Fibroblast of skin of right quadriceps (primary cell): ENCODE measurements at regions not wholly inside any gene's neighbourhood (a gene's known extent, or its start where the extent isn't known, plus 50 kb on each side); places are given as distances from the start of the nearest gene placed in this dataset.
"Not testable (repeated sequence)": the region's sequence is repeated elsewhere in the genome, so short reads cannot be mapped to it uniquely, and the experiment has no call there.

Experiments used
- DNase-seq: peaks from one replicate; pipeline ENCODE4 v3.0.0-alpha.2; 2013

DNA sequence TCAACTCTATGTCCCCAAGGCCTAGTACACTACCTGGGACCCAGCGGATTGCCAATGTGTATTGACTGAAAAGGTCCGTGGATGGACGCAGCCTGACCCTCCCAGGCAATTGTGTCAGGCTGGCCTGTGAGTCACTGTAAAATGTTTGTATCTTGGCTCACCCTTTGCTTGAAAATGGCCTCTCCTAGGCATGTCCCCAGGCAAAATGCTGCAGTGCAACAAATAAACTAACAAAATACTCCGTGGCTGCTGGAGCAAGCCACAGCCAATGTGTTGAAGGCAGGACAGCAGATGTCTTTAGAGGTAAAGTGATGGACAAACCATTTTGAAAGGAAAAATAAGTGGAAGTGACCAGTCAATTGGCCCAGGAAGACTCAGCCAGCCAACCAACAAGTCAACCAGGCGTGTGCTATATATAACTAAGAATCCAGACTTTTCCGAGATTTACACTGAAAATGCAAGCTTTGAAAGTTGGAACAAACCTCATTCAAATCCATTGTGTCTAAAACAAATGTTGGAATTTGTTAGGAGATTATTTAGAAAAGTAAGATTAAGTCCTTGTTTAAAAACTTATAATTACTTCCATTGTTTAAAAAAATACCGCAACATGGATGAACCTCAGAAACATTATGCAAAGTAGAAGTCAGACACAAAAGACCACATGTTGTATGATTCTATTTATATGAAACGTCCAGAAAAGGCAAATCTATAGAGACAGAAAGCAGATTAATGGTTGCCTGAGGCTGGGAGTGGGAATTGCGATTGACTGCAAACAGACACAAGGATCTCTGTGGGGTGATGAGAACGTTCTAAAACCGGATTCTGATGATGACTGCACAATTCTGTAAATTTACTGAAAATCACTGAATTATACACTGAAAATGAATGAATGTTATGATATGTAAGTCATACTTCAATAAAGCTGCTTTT lies 191.2 kb downstream of the TLE3 start:
- no peak for DNase-seq

DNA sequence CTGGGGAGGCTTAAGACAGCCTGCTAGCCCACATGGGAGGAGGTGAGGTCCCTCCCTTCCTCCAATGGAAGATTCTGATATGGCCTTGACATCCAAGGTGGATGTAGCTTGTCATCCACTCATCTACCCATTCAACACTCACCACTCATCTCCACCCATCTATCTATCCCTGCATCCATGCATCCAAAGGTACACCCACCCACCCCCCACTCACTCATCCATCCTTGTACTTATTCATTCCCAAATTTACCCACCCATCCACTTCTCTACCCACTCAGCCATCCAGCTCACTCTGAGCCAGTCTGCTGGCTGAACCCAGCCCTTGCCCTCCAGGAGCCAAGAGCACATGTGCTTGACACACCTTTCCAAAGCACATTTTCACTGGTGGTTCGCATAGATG lies 189.7 kb downstream of the TLE3 start:
- no peak for DNase-seq

DNA sequence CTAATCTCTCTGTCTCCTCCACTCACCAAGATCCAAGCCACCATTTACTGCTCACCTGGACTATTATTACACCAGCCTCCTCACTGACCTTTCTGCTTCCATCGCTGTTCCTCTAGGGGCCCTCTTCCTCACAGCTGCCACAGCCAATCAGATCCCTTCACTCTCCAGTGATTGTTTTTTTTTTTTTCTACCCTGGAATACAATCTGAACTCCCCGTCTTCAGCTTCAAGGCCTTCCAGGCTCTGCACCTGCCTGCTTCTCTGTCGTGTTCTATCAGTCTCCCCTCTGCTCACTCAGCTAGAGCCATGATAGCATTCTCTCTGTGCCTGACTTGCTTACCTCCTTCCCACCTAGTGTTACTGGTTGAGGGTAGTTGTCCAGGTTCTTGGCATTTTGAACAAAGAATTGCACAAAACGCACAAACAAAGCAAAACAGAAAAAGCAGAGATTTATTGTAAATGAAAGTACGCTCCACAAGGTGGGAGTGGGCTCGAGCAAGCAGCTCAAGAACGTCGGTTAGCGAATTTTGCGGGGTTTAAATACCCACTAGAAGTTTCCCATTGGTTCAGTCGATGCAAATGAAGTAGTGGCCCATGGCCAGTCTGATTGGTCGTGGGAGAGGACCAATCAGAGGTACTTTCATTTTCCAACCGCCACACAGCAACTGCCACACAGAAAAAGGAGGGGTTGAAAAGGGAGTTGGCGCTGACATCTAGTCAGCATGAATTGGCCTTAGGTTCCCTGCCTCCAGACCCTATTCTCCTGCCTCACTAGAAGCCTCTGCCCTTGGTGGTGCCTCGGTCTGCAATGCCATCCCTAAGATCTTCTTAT lies 188.9 kb downstream of the TLE3 start:
- no peak for DNase-seq

DNA sequence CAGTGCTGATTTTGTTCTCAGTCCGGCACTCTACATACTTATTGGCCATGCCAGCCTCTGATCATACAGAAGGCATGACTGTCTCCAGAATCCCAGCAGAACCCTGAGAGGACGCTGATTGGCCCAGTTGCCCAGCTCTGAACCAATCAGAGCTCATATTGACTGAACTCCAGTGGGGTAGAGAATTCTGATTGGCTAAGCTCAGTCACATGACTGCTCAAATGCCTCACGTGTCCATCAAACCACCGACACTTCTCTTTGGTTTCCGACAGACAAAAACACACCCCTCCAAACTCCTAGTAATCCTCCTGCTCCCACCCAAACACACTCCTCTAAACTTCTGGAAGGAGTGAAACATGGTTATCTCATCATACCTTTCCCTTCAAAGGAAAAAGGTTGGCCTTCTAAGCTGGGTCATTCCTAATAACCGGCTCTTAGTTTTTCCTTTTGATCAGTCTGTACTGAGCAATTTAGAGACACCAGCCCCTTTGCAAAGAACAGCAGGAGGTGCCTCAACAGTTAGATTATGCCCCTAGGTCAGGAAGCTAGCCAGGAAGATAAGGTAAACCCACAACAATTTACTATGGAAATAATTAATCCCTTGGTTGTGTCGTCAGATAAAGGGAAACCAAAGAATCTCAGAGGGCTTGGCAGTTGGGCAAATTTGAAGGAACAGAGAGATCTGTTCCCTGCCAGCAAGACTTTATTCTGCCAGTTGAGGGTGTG lies 187.8 kb downstream of the TLE3 start:
- DNase-seq = no peak

DNA sequence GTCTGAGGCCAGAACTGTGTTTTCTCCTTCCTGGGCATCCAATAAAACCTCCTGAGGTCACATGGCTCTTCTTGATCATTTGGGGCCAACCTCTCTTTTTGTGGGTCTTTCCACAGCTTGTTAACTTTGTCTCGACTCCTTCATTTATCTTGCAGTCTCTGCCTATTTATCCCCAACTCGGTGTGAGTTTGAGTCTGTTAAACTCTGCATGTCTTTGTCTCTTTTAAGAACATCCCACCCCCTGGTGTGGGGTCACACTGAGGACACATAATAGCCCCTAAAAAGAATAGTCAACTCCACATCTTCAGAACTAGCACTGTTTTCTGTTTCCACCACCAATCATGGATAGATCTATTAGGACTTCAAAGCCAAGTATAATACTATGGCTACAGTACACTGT lies 187.2 kb downstream of the TLE3 start:
- no peak for DNase-seq

DNA sequence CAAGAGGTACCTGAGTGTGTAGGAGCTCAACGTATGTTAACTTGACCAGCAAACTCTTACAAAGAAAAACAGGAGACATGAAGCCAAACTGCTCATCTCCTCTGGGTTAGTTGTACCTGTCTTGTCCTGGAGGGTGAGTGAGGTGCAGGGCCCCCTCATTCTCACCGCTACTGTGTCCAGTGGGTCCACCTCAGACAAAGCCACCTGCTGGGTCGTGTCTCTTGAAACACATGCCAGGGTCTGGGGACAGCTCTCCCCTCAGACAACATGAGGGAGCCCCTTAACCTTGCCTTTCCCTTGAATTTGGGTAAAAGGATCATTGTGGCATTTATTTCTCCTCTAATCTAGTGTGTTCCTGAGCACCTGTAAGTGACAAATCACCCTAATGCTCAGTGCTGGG lies 185.6 kb downstream of the TLE3 start:
- no peak for DNase-seq

DNA sequence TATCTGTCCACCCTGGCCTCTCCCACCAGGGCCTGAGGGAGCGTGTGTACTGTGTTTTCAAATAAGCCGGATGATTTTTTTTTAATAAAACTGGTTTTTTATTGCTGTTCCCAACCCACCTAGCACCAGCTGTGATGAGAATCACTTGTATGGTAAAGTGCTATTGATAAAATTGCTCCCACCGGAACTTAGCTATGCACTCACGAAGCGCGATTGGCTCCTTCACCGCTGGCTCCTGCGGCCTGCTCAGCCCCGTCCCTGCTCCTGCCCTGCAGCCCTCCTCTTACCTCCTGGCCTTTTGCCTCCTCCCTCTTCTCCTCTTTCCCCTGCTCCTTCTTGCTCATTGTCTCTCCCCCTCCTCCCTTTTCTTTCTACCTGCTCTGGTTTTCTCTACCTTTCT lies 183.7 kb downstream of the TLE3 start:
- no peak for DNase-seq

DNA sequence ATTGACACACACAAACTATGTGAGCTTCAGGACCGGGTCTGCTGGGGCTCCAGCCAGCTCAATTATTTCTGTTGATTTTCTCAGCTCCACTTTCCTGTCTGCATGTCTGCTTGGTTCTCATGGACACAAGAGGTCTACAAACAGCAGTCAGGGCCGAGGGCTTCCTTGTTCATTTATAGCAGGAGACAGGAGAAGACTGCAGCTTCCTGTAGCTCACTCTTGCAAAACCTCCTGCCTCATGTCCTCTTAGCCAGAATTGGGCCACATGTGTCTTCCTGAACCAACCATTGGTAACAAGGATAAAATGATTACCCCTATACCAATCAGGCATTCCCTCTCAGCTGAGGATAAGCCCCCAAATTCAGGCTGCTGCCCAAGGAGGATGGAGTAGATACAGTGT lies 182.8 kb downstream of the TLE3 start:
- no peak for DNase-seq

DNA sequence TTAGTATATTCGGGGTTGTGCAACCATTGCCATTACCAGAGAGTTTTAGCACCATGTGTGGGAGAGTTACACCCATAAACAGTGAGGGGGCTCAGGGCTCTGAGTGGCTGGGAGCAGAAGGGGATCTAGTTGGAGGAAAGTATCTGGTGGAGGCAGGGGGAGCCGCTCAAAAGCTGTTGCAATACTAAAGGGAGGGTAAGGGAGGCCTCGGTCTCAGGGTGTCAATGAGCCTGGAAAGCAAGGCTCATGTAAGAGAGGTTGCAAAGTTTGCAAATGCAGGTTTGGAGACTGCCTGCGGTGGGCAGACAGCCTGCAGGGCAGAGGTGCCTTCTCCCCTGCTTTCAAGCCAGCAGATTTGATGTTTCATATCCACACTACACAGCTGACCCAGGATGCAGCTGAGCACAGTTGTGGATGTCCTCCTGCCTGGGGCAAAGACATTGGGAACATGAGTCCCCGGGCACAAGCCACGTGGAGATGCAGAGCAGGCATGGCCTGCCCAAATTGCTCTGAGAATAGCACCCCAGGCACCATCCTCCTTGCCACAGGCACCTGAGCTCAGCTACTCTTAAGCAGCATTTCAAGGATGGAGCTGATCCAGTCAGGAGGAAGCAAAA lies 181.4 kb downstream of the TLE3 start:
- no peak for DNase-seq

DNA sequence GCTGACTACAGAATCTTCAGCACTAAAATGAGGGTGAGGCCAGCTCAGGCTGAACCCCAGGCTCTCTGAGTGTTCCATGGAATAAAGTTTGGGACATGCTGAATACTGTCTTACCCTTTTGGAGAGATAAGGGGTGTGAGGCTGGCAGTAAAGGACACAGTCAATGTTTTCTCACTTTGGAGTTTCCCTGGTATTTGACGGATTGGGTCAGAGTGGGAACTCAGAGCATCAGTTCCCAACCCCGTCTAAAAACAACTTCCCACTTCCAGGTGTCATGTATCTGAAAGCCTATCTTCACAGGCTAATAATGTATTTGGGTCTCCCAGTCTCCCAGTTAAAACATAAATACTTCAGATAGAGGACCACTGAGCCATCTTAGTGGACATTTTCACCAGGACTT lies 180.7 kb downstream of the TLE3 start:
- DNase-seq = no peak

DNA sequence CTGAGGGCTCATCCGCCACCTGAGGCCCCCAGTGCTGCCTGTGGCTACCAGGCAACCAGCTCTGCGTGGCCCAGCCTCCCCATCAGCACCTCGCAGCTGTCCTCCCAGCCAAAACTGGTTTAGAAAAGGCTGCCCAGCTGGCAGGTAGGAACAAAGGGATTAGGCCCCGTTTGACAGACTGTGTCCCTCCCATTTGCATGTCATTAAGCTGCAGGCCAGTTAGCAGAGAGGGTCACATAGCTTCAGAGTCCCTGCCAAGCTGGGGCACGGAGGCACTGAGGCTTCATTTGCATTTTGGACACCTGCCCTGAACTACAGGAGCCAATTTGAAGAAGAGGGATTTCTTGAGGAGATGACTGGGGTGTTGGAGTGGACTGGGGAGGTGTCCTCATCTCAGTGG lies 177.9 kb downstream of the TLE3 start:
- DNase-seq = no peak

DNA sequence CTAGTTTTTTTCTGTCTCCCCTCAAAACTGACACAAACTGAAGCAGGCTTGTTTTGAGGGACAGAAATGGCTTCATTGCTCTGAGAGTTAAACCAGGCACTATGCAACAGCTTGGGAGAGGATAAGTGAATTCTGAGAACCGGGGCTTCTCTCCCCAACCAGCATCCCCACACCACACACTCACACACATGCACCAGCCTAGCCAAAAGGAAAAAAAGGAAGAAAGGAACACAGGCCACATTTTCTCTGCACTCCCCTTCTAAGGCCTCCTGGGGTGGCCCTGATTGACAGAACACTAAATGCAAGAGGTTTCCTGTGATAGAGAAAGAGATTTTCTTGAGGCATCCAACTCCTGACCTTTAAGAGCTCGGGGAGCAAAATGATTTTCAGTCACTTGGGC lies 177.5 kb downstream of the TLE3 start:
- DNase-seq = no peak

DNA sequence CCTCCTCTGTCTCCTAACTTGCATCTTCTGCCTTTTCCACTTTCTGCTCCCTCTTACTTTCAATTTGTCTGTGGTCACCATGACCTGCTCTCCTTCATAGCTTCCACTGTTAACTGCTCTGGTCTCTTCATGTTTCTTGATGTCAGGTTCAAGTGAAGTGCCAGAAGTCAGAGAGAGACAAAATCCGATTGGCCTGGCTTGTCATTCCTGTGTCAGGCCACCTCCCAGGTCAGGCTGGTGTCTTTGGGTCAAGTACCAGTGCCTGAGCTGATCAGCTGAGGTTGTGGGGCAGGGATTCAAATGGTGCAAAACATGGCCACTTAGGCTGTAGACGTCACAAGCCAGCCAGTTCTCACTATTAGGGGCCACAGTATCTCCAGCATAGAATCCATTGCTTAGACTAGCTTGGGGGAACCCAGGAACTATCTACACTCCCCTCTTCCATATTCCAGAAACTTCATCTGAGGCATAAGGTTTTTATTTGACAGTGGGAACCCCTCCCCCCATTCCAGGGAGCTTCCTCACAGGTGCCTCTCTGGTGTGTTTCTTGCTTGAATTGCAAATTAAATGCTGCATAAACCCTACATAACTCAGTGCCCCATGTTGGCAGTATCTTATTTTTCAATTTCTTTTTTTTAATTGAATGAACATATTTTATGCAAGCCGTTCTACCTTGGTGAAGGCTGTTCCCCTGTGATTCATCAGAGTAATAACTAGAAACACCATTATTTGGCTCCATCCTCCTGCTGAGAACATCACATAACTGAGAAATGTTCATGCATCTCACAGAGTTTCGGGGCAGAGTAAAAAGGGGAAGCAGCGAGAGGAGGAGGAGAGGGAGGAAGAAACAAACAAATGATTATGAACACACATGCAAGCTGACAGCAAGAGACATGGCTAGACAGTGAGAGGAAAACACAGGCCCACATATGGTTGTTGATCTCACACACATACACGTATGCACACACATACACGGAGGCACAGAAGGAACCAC lies 175.8 kb downstream of the TLE3 start:
- DNase-seq = no peak

DNA sequence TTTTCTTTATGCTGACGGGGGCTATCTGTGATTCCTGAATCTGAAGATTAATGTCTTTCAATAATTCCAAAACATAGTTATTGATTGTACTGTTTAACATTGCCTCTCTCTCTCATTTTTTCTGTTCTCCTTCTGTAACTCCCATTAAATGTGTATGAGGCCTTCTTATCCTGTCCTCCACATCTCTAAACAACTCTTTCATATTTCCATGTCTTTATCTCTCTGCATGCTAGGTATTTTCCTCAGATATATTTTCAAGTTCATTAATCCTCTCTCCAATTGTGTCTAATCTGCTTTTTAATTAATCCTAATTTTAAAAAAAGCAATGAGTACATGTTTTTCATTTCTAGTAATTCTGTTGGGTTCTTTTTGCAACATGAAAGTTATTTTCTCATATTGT lies 173.2 kb downstream of the TLE3 start:
- DNase-seq = no peak

DNA sequence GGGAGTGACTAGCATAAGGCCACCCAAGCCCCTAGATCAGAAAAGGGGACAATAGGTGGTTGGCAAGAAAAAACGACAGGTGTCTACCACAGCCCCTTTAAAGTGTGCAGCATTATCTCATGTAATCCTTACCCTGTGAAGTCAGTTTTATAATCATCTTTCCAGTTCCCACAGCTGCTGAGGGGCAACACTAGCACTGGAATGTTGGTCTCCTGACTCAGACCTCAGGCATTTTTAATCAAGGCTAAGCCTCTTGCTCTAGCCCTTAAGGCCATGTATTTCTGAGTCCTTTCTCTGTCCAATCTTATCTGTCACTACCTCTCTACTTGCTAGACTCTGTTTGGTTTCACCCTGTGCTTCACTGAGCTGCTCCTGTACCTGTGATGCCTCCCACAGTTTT lies 171.7 kb downstream of the TLE3 start:
- peak; percentile 40 for DNase-seq

DNA sequence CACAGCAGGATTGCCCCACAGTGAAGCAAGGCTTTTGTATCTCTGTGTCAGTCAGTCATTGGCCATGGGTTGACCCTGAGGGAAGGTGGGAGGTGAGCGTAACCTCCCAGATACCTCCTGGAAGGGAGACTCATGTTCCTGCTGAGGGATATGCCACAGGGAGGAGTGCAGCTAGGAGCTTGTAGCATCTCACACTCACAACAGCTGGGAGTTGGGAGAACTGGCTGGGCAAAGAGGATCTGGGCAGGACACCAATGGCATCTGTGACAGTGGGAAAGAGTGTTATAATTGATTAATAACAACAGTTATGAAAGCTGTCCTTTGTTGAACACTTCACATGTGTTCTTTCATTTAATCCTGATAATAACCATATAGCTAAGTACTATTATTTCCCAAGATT lies 171.0 kb downstream of the TLE3 start:
- no peak for DNase-seq

DNA sequence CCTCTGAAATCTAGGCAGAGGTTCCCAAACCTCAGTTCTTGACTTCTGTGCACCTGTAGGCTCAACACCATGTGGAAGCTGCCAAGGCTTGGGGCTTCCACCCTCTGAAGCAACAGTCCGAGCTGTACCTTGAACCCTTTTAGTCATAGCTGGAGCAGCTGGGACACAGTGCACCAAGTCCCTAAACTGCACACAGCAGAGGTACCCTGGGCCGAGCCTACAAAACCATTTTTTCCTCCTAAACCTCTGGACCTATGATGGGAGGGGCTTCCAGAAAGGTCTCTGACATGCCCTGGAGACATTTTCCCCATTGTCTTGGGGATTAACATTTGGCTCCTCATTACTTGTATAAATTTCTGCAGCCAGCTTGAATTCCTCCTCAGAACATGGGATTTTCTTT lies 168.8 kb downstream of the TLE3 start:
- not testable (repeated sequence) for DNase-seq

DNA sequence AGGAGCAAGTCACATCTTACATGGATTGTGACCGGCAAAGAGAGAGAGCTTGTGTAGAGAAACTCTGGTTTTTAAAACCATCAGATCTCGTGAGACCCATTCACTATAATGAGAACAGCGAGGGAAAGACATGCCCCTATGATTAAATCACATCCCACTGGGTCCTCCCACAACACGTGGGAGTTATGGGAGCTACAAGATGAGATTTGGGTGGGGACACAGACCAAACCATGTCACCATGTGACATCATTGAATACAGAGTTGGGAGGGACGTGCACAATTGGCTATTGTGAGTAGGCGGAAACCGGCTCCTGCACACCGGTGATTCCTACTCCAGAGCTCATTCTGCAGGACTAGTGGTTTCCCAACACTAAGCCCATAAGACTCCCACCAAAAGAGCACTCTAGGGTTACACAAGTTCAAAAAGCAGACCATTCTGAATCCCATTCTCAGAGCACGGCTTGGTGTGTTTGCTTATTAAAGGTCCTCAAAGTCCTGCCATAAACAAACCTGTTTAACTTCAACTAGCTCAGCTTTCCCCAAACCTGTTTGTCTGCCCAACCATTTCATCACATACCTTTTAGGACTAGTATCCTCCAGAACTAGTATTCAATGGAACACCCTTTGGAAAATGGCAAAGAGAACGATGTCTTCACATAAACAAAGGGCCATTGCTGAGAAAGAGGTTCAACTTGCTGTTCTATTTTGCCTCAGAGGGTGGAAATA lies 167.6 kb downstream of the TLE3 start:
- no peak for DNase-seq

DNA sequence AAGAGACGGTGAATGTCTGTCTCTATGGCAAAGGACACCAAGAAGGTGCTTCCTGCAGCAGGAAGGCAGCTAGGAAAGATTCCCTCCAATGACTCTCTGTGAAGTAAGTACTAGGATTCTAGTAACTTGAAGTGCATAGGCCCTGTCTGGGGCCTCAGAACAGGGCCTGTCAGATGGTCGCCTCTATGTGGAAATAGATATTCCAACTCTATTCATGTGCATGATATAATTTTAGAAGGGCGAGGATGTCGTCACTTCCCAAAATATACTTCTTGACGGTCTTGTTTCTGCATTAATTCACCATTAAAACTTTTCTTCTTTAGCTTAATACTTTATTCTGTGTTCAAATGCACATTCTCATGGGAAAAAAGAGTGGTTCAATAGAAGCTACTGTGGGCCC lies 167.0 kb downstream of the TLE3 start:
- DNase-seq = no peak

DNA sequence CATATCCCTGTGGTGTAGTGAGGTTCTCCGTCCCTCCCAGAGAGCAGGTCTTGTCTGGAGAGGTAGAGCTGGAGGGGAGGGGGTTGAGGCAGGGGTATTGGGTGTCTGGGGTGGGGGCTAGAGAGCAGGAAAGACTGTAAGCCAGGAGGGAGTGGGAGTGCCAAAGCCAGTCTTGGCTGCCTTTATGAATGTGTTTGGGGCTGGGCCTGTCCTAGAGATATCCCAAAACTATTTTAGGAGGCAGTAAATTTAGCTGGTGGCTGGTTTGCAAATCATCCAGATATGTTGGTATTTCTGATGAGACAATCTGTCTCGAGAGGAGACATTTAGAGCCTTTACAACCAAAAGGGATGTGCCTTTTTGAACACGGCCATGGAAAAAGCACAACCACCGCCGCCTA lies 166.6 kb downstream of the TLE3 start:
- no peak for DNase-seq

DNA sequence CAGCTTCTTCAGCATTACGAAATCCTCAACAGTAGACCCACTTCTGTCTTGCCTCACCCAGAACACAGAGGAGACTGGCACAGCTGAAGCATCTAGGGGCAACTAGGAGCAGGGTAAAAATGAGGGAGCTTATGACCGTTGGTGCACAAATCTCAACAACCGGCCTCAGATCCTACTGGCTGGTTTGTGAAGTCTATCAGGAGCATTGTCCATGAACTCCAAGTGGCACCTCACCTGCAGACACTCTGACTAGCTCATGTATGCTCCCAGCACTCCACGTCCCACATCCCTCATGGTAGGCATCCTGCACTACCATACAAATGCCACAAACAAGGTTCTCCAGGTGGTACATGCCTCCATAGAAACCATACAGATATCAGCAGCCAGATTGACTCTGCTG lies 163.1 kb downstream of the TLE3 start:
- DNase-seq = no peak
